ENCODE measurements at regions not wholly inside any gene's neighbourhood (a gene's known extent, or its start where the extent isn't known, plus 50 kb on each side); places are given as distances from the start of the nearest gene placed in this dataset.
"Not testable (repeated sequence)": the region's sequence is repeated elsewhere in the genome, so short reads cannot be mapped to it uniquely, and the experiment has no call there.

- Histone ChIP-seq H3K4me3 (ENCODE audit: low read depth in 1 of 2, low read length in 2 of 2) (no peak overlapping the region), H3K27me3 (ENCODE audit: control insufficient read depth in 1 of 2, insufficient read depth in 2 of 2, low read length in 2 of 2) (no peaks in the 10 kb centered on the region), H3K27ac (ENCODE audit: low read depth, low read length) (no peak overlapping the region), H3K9ac (ENCODE audit: low read depth in 1 of 2, low read length in 2 of 2) (no peak overlapping the region), H3K4me1 (ENCODE audit: control insufficient read depth in 1 of 2, insufficient read depth in 2 of 2, low read length in 2 of 2) (no peaks in the 10 kb centered on the region), H3K36me3 (ENCODE audit: control insufficient read depth in 1 of 2, insufficient read depth in 2 of 2, low read length in 2 of 2) (no peaks in the 10 kb centered on the region), H3K9me3 (ENCODE audit: control insufficient read depth in 1 of 2, low read length in 2 of 2) (no peaks in the 10 kb centered on the region)
Observed at GRCh38 chr10:63799521-63800300, 278.5 kb downstream of the REEP3 start.

GRCh38 chr10:63801166-63801565 is 280.0 kb downstream of the REEP3 start:
- Histone ChIP-seq H3K27me3 (ENCODE audit: control insufficient read depth in 1 of 2, insufficient read depth in 2 of 2, low read length in 2 of 2) (no peaks in the 10 kb centered on the region), H3K36me3 (ENCODE audit: control insufficient read depth in 1 of 2, insufficient read depth in 2 of 2, low read length in 2 of 2) (no peaks in the 10 kb centered on the region), H3K27ac (ENCODE audit: low read depth, low read length) (no peak overlapping the region), H3K4me1 (ENCODE audit: control insufficient read depth in 1 of 2, insufficient read depth in 2 of 2, low read length in 2 of 2) (no peaks in the 10 kb centered on the region), H3K9me3 (ENCODE audit: control insufficient read depth in 1 of 2, low read length in 2 of 2) (no peaks in the 10 kb centered on the region), H3K9ac (ENCODE audit: low read depth in 1 of 2, low read length in 2 of 2) (no peak overlapping the region), H3K4me3 (ENCODE audit: low read depth in 1 of 2, low read length in 2 of 2) (no peak overlapping the region)

GRCh38 chr10:63806330-63806729 is 285.1 kb downstream of the REEP3 start:
- Histone ChIP-seq H3K9me3 (ENCODE audit: control insufficient read depth in 1 of 2, low read length in 2 of 2) (no peaks in the 10 kb centered on the region), H3K27me3 (ENCODE audit: control insufficient read depth in 1 of 2, insufficient read depth in 2 of 2, low read length in 2 of 2) (no peaks in the 10 kb centered on the region), H3K4me3 (ENCODE audit: low read depth in 1 of 2, low read length in 2 of 2) (no peak overlapping the region), H3K9ac (ENCODE audit: low read depth in 1 of 2, low read length in 2 of 2) (no peak overlapping the region), H3K36me3 (ENCODE audit: control insufficient read depth in 1 of 2, insufficient read depth in 2 of 2, low read length in 2 of 2) (no peaks in the 10 kb centered on the region), H3K27ac (ENCODE audit: low read depth, low read length) (no peak overlapping the region), H3K4me1 (ENCODE audit: control insufficient read depth in 1 of 2, insufficient read depth in 2 of 2, low read length in 2 of 2) (no peaks in the 10 kb centered on the region)

- Histone ChIP-seq H3K27me3 (ENCODE audit: control insufficient read depth in 1 of 2, insufficient read depth in 2 of 2, low read length in 2 of 2) (no peaks in the 10 kb centered on the region), H3K9ac (ENCODE audit: low read depth in 1 of 2, low read length in 2 of 2) (no peak overlapping the region), H3K27ac (ENCODE audit: low read depth, low read length) (no peak overlapping the region), H3K36me3 (ENCODE audit: control insufficient read depth in 1 of 2, insufficient read depth in 2 of 2, low read length in 2 of 2) (no peaks in the 10 kb centered on the region), H3K4me3 (ENCODE audit: low read depth in 1 of 2, low read length in 2 of 2) (no peak overlapping the region), H3K4me1 (ENCODE audit: control insufficient read depth in 1 of 2, insufficient read depth in 2 of 2, low read length in 2 of 2) (no peaks in the 10 kb centered on the region), H3K9me3 (ENCODE audit: control insufficient read depth in 1 of 2, low read length in 2 of 2) (no peaks in the 10 kb centered on the region)
Observed at GRCh38 chr10:63812501-63812900, 291.3 kb downstream of the REEP3 start.

- Histone ChIP-seq H3K4me1 (ENCODE audit: control insufficient read depth in 1 of 2, insufficient read depth in 2 of 2, low read length in 2 of 2) (no peaks in the 10 kb centered on the region), H3K9me3 (ENCODE audit: control insufficient read depth in 1 of 2, low read length in 2 of 2) (peaks cover 0 to 3% of the 10 kb centered on the region in 2 donors), H3K36me3 (ENCODE audit: control insufficient read depth in 1 of 2, insufficient read depth in 2 of 2, low read length in 2 of 2) (no peaks in the 10 kb centered on the region), H3K27ac (ENCODE audit: low read depth, low read length) (no peak overlapping the region), H3K27me3 (ENCODE audit: control insufficient read depth in 1 of 2, insufficient read depth in 2 of 2, low read length in 2 of 2) (no peaks in the 10 kb centered on the region), H3K9ac (ENCODE audit: low read depth in 1 of 2, low read length in 2 of 2) (no peak overlapping the region), H3K4me3 (ENCODE audit: low read depth in 1 of 2, low read length in 2 of 2) (no peak overlapping the region)
Observed at GRCh38 chr10:63819753-63820329, 298.6 kb downstream of the REEP3 start.

- Histone ChIP-seq H3K36me3 (ENCODE audit: control insufficient read depth in 1 of 2, insufficient read depth in 2 of 2, low read length in 2 of 2) (no peaks in the 10 kb centered on the region), H3K9ac (ENCODE audit: low read depth in 1 of 2, low read length in 2 of 2) (no peak overlapping the region), H3K4me1 (ENCODE audit: control insufficient read depth in 1 of 2, insufficient read depth in 2 of 2, low read length in 2 of 2) (no peaks in the 10 kb centered on the region), H3K4me3 (ENCODE audit: low read depth in 1 of 2, low read length in 2 of 2) (no peak overlapping the region), H3K27me3 (ENCODE audit: control insufficient read depth in 1 of 2, insufficient read depth in 2 of 2, low read length in 2 of 2) (no peaks in the 10 kb centered on the region), H3K9me3 (ENCODE audit: control insufficient read depth in 1 of 2, low read length in 2 of 2) (peaks cover 0 to 3% of the 10 kb centered on the region in 2 donors), H3K27ac (ENCODE audit: low read depth, low read length) (no peak overlapping the region)
Observed at GRCh38 chr10:63822496-63822895, 301.3 kb downstream of the REEP3 start.

- Histone ChIP-seq H3K36me3 (ENCODE audit: control insufficient read depth in 1 of 2, insufficient read depth in 2 of 2, low read length in 2 of 2) (no peaks in the 10 kb centered on the region), H3K9me3 (ENCODE audit: control insufficient read depth in 1 of 2, low read length in 2 of 2) (peaks cover 0 to 3% of the 10 kb centered on the region in 2 donors), H3K27ac (ENCODE audit: low read depth, low read length) (no peak overlapping the region), H3K4me3 (ENCODE audit: low read depth in 1 of 2, low read length in 2 of 2) (no peak overlapping the region), H3K4me1 (ENCODE audit: control insufficient read depth in 1 of 2, insufficient read depth in 2 of 2, low read length in 2 of 2) (no peaks in the 10 kb centered on the region), H3K9ac (ENCODE audit: low read depth in 1 of 2, low read length in 2 of 2) (no peak overlapping the region), H3K27me3 (ENCODE audit: control insufficient read depth in 1 of 2, insufficient read depth in 2 of 2, low read length in 2 of 2) (no peaks in the 10 kb centered on the region)
Observed at GRCh38 chr10:63825111-63825510, 303.9 kb downstream of the REEP3 start.

- Histone ChIP-seq H3K9me3 (ENCODE audit: control insufficient read depth in 1 of 2, low read length in 2 of 2) (peaks cover 0 to 3% of the 10 kb centered on the region in 2 donors), H3K4me3 (ENCODE audit: low read depth in 1 of 2, low read length in 2 of 2) (no peak overlapping the region), H3K27me3 (ENCODE audit: control insufficient read depth in 1 of 2, insufficient read depth in 2 of 2, low read length in 2 of 2) (no peaks in the 10 kb centered on the region)
Observed at GRCh38 chr10:63825766-63826165, 304.6 kb downstream of the REEP3 start.

GRCh38 chr10:63827018-63827417 is 305.8 kb downstream of the REEP3 start:
- not testable (repeated sequence) for H3K36me3 ChIP-seq (ENCODE audit: control insufficient read depth in 1 of 2, insufficient read depth in 2 of 2, low read length in 2 of 2); H3K9ac ChIP-seq (ENCODE audit: low read depth in 1 of 2, low read length in 2 of 2); H3K4me1 ChIP-seq (ENCODE audit: control insufficient read depth in 1 of 2, insufficient read depth in 2 of 2, low read length in 2 of 2); H3K27ac ChIP-seq (ENCODE audit: low read depth, low read length); H3K27me3 ChIP-seq (ENCODE audit: control insufficient read depth in 1 of 2, insufficient read depth in 2 of 2, low read length in 2 of 2); H3K4me3 ChIP-seq (ENCODE audit: low read depth in 1 of 2, low read length in 2 of 2); H3K9me3 ChIP-seq (ENCODE audit: control insufficient read depth in 1 of 2, low read length in 2 of 2)

More at GRCh38 chr10:63825766-63826165, 304.6 kb downstream of the REEP3 start:
- H3K4me1 ChIP-seq (ENCODE audit: control insufficient read depth in 1 of 2, insufficient read depth in 2 of 2, low read length in 2 of 2): no peaks in the 10 kb centered on the region
- H3K9ac ChIP-seq (ENCODE audit: low read depth in 1 of 2, low read length in 2 of 2): no peak overlapping the region
- H3K36me3 ChIP-seq (ENCODE audit: control insufficient read depth in 1 of 2, insufficient read depth in 2 of 2, low read length in 2 of 2): no peaks in the 10 kb centered on the region
- no peak overlapping the region for H3K27ac ChIP-seq (ENCODE audit: low read depth, low read length)

- H3K9ac ChIP-seq (ENCODE audit: low read depth in 1 of 2, low read length in 2 of 2): no peak overlapping the region
- H3K9me3 ChIP-seq (ENCODE audit: control insufficient read depth in 1 of 2, low read length in 2 of 2): no peaks in the 10 kb centered on the region
- no peak overlapping the region for H3K27ac ChIP-seq (ENCODE audit: low read depth, low read length)
- no peaks in the 10 kb centered on the region for H3K27me3 ChIP-seq (ENCODE audit: control insufficient read depth in 1 of 2, insufficient read depth in 2 of 2, low read length in 2 of 2)
- no peaks in the 10 kb centered on the region for H3K4me1 ChIP-seq (ENCODE audit: control insufficient read depth in 1 of 2, insufficient read depth in 2 of 2, low read length in 2 of 2)
- H3K4me3 ChIP-seq (ENCODE audit: low read depth in 1 of 2, low read length in 2 of 2): no peak overlapping the region
- H3K36me3 ChIP-seq (ENCODE audit: control insufficient read depth in 1 of 2, insufficient read depth in 2 of 2, low read length in 2 of 2): no peaks in the 10 kb centered on the region
Observed at GRCh38 chr10:63829020-63829419, 307.8 kb downstream of the REEP3 start.
